Activated CD8-positive, alpha-beta memory T cell treated with anti-CD3 and anti-CD28 coated beads, Interleukin-2, amount 10 ng/mL, durations not matched to agents 7 days and 5 days (primary cell): ENCODE measurements at regions not wholly inside any gene's neighbourhood (a gene's known extent, or its start where the extent isn't known, plus 50 kb on each side); places are given as distances from the start of the nearest gene placed in this dataset.

ENCODE experiments used
- ATAC-seq: fragments of 150-1000 bp; cut with Tn5 transposase; one replicate; pipeline ENCODE4 v1.10.0; 2021; ENCODE audit warnings: moderate library complexity
- CTCF ChIA-PET: fragments of 350-600 bp; sonication (Branson Sonifier 250); formaldehyde crosslinking; loops from one replicate; lab custom pipeline; 2021; ENCODE audit warnings: antibody characterized with exemption; lab: Charles Lee
- DNase-seq: peaks from one replicate; pipeline ENCODE4 v3.0.0-alpha.2; 2020
- H3K27ac Mint-ChIP-seq: one replicate; pipeline ENCODE4 v1.8.0; 2021; ENCODE audit warnings: mild to moderate bottlenecking, mixed read lengths
- H3K27me3 Mint-ChIP-seq: one replicate; pipeline ENCODE4 v1.8.0; 2021; ENCODE audit warnings: mixed read lengths
- H3K36me3 Mint-ChIP-seq: one replicate; pipeline ENCODE4 v1.8.0; 2021; ENCODE audit warnings: mild to moderate bottlenecking, mixed read lengths
- H3K4me1 Mint-ChIP-seq: one replicate; pipeline ENCODE4 v1.8.0; 2021; ENCODE audit warnings: mixed read lengths
- H3K4me3 Mint-ChIP-seq: one replicate; pipeline ENCODE4 v1.8.0; 2021; ENCODE audit warnings: mild to moderate bottlenecking, moderate library complexity, mixed read lengths
- H3K9me3 Mint-ChIP-seq: one replicate; pipeline ENCODE4 v1.8.0; 2022; ENCODE audit warnings: low read depth, mixed read lengths

DNA sequence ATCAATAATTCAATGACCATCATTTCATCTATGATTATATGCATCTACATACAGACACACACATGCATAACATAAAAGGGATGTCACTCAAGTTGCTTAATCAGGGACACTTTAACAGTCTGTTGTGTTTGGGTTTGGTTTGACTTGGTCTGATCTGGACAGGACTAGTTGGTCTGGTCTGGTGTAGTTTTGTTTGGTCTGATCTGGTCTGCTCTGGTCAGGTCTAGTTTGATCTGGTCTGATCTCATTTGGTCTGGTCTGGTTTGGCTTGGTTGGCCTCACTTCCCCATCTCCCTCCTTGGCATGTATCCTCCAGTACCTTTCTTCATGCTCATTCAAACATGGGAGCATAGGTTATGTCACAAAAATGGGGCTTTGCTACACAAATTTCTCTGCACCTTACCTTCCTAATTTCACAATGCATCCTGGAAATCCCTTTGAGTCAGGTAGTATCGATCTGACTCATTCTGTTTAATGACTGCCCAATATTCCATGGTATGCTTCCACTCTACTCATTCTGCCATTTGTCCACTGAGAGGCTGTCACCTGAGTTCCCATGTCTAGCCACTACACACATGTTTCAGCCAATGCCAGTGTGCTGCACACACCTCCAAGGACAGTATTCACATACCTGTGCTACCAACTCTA lies 73.0 kb upstream of the TPM1 start:
- no peak overlapping the region for H3K4me3 Mint-ChIP-seq
- CTCF ChIA-PET, result no interaction called here
- no peak for DNase-seq
- H3K9me3 Mint-ChIP-seq, result no peaks in the 10 kb centered on the region
- H3K27ac Mint-ChIP-seq, result no peak overlapping the region
- ATAC-seq, result no peak
- H3K27me3 Mint-ChIP-seq, result peaks cover 4% of the 10 kb centered on the region
- no peaks in the 10 kb centered on the region for H3K36me3 Mint-ChIP-seq
- H3K4me1 Mint-ChIP-seq, result no peaks in the 10 kb centered on the region

DNA sequence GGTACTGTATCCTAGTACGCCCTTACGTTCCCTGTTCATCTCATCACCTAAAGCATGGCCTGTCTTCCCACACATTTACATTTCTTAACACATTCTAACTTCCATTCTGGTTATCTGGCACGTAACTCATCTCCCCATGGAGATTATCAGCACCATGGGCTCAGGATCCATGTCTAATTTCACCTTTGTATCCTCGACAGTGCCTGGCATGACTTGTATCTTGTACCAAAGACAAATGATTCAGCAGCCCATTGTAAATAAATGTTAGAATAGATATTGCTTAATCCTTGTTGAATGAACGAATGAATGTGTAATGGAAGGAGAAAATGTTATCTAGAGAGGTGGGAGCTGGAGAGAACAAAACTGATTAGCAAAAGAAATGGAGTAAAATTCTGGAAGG lies 69.7 kb upstream of the TPM1 start:
- H3K4me3 Mint-ChIP-seq, result no peak overlapping the region
- no peak overlapping the region for H3K27ac Mint-ChIP-seq
- ATAC-seq, result no peak
- no peaks in the 10 kb centered on the region for H3K9me3 Mint-ChIP-seq
- CTCF ChIA-PET, result no interaction called here
- DNase-seq, result no peak
- H3K27me3 Mint-ChIP-seq, result peaks cover 6% of the 10 kb centered on the region
- no peaks in the 10 kb centered on the region for H3K36me3 Mint-ChIP-seq
- H3K4me1 Mint-ChIP-seq, result no peaks in the 10 kb centered on the region

- ATAC-seq (no peak), DNase-seq (no peak)
- Mint-ChIP-seq H3K4me3 (no peak overlapping the region), H3K27me3 (peaks cover 13% of the 10 kb centered on the region), H3K9me3 (no peaks in the 10 kb centered on the region), H3K36me3 (no peaks in the 10 kb centered on the region), H3K4me1 (no peaks in the 10 kb centered on the region), H3K27ac (no peak overlapping the region)
- CTCF ChIA-PET, result no interaction called here
These were observed 67.0 kb upstream of the TPM1 start for GRCh38 chr15:62975515-62975914.

DNA sequence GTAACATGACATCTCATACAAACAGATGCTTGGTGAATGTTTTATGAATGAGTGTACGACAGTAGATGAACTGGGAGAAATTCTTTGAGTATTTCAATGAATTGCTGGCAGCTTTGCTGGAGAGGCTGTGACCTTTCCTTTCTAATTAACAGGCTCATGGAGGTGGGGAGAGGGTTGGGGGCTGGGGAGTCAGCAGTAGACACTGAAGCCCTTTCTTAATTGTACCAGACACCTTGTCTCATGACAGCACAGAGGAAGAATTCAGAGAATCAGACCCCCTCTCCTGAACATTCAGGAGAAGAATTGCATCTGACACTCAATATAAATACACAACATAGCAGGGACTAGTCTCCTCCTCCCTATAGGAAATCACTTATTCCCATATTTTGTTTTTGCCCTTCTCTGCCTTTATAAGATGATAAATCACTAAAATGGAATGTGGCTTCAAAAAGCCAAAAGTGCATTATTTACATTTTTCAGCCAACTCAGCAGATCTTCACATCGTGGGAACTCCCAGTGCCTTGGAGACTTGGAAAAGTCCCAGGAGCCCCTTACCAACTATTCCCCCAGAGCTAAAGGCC lies 66.2 kb upstream of the TPM1 start:
- Mint-ChIP-seq H3K4me3 (no peak overlapping the region), H3K27me3 (peaks cover 13% of the 10 kb centered on the region), H3K27ac (no peak overlapping the region), H3K36me3 (no peaks in the 10 kb centered on the region), H3K4me1 (no peaks in the 10 kb centered on the region), H3K9me3 (no peaks in the 10 kb centered on the region)
- ATAC-seq (no peak), DNase-seq (no peak)
- CTCF ChIA-PET, result no interaction called here

DNA sequence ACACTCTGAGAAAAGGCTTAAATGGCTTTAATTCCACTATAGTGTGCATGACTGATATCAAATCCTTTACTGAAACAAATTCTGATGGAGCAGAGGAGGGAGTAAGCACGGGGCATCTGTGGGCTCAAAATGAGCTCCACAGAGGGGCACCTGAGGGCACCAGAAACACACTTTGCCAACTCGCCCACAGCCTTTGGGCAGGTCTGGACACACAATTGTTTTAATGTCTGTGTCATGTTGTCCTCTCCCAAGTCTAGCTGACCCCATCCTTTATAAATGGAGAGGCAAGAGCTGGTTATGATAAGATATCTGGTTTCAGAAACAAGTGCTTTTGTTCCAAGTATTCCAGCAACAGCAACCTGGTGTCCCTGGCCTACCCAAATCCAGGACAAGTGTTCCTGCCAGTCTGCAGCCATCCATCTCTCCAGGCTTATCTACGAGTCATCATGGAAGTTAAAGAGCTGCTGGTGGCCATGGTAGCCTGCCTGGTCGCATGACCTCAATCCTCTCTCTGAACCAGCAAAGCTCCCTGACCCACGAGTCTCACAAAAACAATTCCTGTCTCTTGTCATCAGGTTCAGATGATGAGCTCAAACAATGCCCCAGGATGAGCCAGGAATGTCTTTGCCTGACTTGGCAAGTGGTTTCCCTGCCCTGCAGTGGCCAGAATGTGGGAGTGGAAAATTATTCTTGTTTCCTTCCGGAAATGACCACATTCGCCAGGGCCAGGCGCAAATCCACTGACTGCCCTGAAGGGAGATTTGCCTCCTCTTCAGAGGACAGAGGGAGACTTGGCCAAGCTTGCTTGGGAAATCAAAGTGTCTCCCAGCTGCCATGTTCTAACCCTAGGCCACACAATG lies 64.4 kb upstream of the TPM1 start:
- no peak for ATAC-seq
- no peak for DNase-seq
- Mint-ChIP-seq H3K27ac (no peak overlapping the region), H3K4me1 (no peaks in the 10 kb centered on the region), H3K4me3 (no peak overlapping the region), H3K9me3 (no peaks in the 10 kb centered on the region), H3K36me3 (no peaks in the 10 kb centered on the region), H3K27me3 (peaks cover 9% of the 10 kb centered on the region)
- CTCF ChIA-PET, result no interaction called here

DNA sequence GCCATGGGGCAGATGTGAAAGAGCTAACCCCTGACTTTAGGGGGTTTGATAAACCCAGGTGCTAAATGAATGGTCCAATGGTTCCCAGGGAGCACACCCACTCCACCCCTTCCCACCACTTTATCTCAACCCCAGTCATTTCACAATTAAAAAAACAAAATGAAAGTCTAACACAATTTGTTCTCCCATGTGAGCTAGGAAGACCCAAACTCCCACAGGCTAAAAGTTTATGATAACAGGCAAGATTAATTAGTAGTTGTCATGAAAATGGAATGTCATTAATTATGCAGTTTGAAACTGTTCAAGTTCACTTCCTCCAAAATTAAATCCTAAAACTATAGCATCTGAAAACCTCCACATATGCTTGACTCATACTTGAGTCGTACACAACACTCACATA lies 63.3 kb upstream of the TPM1 start:
- no peak overlapping the region for H3K27ac Mint-ChIP-seq
- peaks cover 18% of the 10 kb centered on the region for H3K27me3 Mint-ChIP-seq
- no peak overlapping the region for H3K4me3 Mint-ChIP-seq
- no peaks in the 10 kb centered on the region for H3K4me1 Mint-ChIP-seq
- no peaks in the 10 kb centered on the region for H3K9me3 Mint-ChIP-seq
- H3K36me3 Mint-ChIP-seq, result no peaks in the 10 kb centered on the region
- ATAC-seq (no peak), DNase-seq (no peak)
- CTCF ChIA-PET, result no interaction called here

DNA sequence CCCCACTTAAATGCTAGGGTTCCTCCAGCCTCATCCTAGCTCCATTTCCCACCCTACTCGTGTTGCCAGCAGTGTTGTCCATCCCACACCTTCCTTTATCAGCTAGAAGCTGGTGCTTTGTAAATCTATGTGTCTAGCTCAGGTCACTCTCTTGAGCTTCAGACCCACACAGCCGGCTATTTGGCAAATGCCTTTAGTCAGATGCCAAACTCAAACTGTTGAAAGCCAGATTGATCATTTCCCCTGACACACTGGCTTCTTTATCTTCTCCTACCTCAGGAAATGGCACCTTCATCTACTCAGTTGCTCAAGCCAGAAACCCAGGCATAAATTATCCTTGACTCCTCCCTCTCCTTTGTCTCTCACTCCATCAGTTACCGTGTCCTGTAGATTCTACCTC lies 61.5 kb upstream of the TPM1 start:
- ATAC-seq (no peak), DNase-seq (no peak)
- H3K4me3 Mint-ChIP-seq, result no peak overlapping the region
- CTCF ChIA-PET, result no interaction called here
- peaks cover 29% of the 10 kb centered on the region for H3K27me3 Mint-ChIP-seq
- no peaks in the 10 kb centered on the region for H3K9me3 Mint-ChIP-seq
- H3K36me3 Mint-ChIP-seq, result no peaks in the 10 kb centered on the region
- no peak overlapping the region for H3K27ac Mint-ChIP-seq
- H3K4me1 Mint-ChIP-seq, result no peaks in the 10 kb centered on the region

GRCh38 chr15:62983956-62984355 lies 58.6 kb upstream of the TPM1 start:
- Mint-ChIP-seq H3K27me3 (peaks cover 33% of the 10 kb centered on the region), H3K27ac (no peak overlapping the region), H3K4me3 (no peak overlapping the region), H3K4me1 (no peaks in the 10 kb centered on the region), H3K9me3 (no peaks in the 10 kb centered on the region), H3K36me3 (no peaks in the 10 kb centered on the region)
- no peak for DNase-seq
- CTCF ChIA-PET, result no interaction called here
- ATAC-seq, result no peak

GRCh38 chr15:62985768-62986167 lies 56.8 kb upstream of the TPM1 start:
- Mint-ChIP-seq H3K36me3 (no peaks in the 10 kb centered on the region), H3K27me3 (peaks cover 33% of the 10 kb centered on the region), H3K9me3 (no peaks in the 10 kb centered on the region), H3K4me1 (no peaks in the 10 kb centered on the region), H3K4me3 (no peak overlapping the region), H3K27ac (no peak overlapping the region)
- CTCF ChIA-PET, result no interaction called here
- DNase-seq (no peak), ATAC-seq (no peak)

- ATAC-seq (no peak), DNase-seq (no peak)
- Mint-ChIP-seq H3K36me3 (no peaks in the 10 kb centered on the region), H3K27ac (no peak overlapping the region), H3K9me3 (no peaks in the 10 kb centered on the region), H3K4me3 (no peak overlapping the region), H3K27me3 (peaks cover 34% of the 10 kb centered on the region), H3K4me1 (no peaks in the 10 kb centered on the region)
- CTCF ChIA-PET, result no interaction called here
These were observed 55.6 kb upstream of the TPM1 start for GRCh38 chr15:62986948-62987347.

DNA sequence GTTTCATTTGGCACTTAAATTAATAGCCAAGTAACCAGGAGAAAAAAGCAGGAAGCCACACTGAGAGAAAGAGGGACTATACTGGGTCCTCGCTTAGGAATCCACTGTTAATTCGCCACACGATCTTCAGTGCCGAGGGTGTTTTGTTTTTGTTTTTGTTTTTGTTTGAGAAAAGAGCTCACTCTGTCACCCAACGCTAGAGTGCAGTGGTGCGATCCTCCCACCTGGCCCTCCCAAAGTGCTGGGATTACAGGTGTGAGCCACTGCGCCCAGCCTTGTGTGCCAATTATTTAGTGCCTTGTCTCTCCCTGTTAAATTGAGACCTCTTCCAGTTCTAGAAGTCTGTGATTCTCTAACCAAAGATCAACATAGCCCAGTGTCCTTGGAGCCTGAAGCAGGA lies 53.8 kb upstream of the TPM1 start:
- no peak overlapping the region for H3K4me3 Mint-ChIP-seq
- peaks cover 39% of the 10 kb centered on the region for H3K27me3 Mint-ChIP-seq
- no peaks in the 10 kb centered on the region for H3K4me1 Mint-ChIP-seq
- CTCF ChIA-PET, result no interaction called here
- no peak overlapping the region for H3K27ac Mint-ChIP-seq
- no peaks in the 10 kb centered on the region for H3K36me3 Mint-ChIP-seq
- no peaks in the 10 kb centered on the region for H3K9me3 Mint-ChIP-seq
- ATAC-seq (no peak), DNase-seq (no peak)

- H3K4me1 Mint-ChIP-seq, result no peaks in the 10 kb centered on the region
- no peaks in the 10 kb centered on the region for H3K36me3 Mint-ChIP-seq
- no peak overlapping the region for H3K27ac Mint-ChIP-seq
- no peaks in the 10 kb centered on the region for H3K9me3 Mint-ChIP-seq
- H3K27me3 Mint-ChIP-seq, result peaks cover 34% of the 10 kb centered on the region
- H3K4me3 Mint-ChIP-seq, result no peak overlapping the region
- CTCF ChIA-PET, result no interaction called here
- DNase-seq (no peak), ATAC-seq (no peak)
These were observed 53.0 kb upstream of the TPM1 start for GRCh38 chr15:62989366-62990055.

GRCh38 chr15:62991698-62992097 lies 50.8 kb upstream of the TPM1 start:
- H3K27me3 Mint-ChIP-seq, result peaks cover 21% of the 10 kb centered on the region
- no peaks in the 10 kb centered on the region for H3K9me3 Mint-ChIP-seq
- ATAC-seq (no peak), DNase-seq (no peak)
- H3K27ac Mint-ChIP-seq, result no peak overlapping the region
- no peaks in the 10 kb centered on the region for H3K36me3 Mint-ChIP-seq
- CTCF ChIA-PET, result no interaction called here
- H3K4me1 Mint-ChIP-seq, result no peaks in the 10 kb centered on the region
- no peak overlapping the region for H3K4me3 Mint-ChIP-seq
